Gastrocnemius medialis (tissue), 4 donors: ENCODE measurements at regions not wholly inside any gene's neighbourhood (a gene's known extent, or its start where the extent isn't known, plus 50 kb on each side); places are given as distances from the start of the nearest gene placed in this dataset.

Source experiments
- ATAC-seq, 2 donors: fragments of 150-250 bp; one replicate each; pipeline ENCODE4 v1.9.1; 2016
- DNase-seq, 2 donors: peaks; one replicate each; pipeline ENCODE4 v3.0.0-alpha.2; 2019
- H3K27ac ChIP-seq, 4 donors: fragments of 200-600 bp; sonication (generic); 1 replicate in 1 of 4; 2 replicates in 3 of 4; pipeline ENCODE4 v1.5.1; 2016 to 2018; ENCODE audit warnings: mild to moderate bottlenecking in 2 of 4, moderate library complexity in 1 of 4
- H3K27me3 ChIP-seq, 3 donors: fragments of 200-600 bp; sonication (generic) in 2 of 3; 1 replicate in 1 of 3; 2 replicates in 2 of 3; pipeline versions ENCODE4 v1.5.1 to v1.6.0; 2016 to 2019; ENCODE audit warnings: mild to moderate bottlenecking in 1 of 3, moderate library complexity in 1 of 3
- H3K36me3 ChIP-seq, 2 donors: fragments of 200-600 bp; sonication (generic) in 1 of 2; one replicate each; pipeline ENCODE4 v1.5.1; 2017 to 2018
- H3K4me1 ChIP-seq, 2 donors: fragments of 200-600 bp; sonication (generic) in 1 of 2; one replicate each; pipeline ENCODE4 v1.5.1; 2016 to 2017; ENCODE audit warnings: mild to moderate bottlenecking in 2 of 2
- H3K4me3 ChIP-seq, 4 donors: fragments of 200-600 bp; sonication (generic) in 3 of 4; 1 replicate in 1 of 4; 2 replicates in 3 of 4; pipeline ENCODE4 v1.5.1; 2016 to 2019; ENCODE audit warnings: mild to moderate bottlenecking in 2 of 4
- H3K9me3 ChIP-seq, 3 donors: fragments of 200-600 bp; sonication (generic) in 2 of 3; 1 replicate in 1 of 3; 2 replicates in 2 of 3; pipeline ENCODE4 v1.5.1; 2016 to 2019
- CTCF ChIP-seq, 5 experiments: fragments of 450-650 bp in 3 of 5; fragments of 200-600 bp in 2 of 5; sonication (generic) in 2 of 5; IDR thresholded peaks in 4 of 5; conservative IDR thresholded peaks in 1 of 5; 1 replicate in 4 of 5; 2 replicates in 1 of 5; pipeline ENCODE4 v1.5.1; 2016 to 2019; ENCODE audit warnings: antibody characterized with exemption in 5 of 5, mild to moderate bottlenecking in 3 of 5, moderate library complexity in 3 of 5
- POLR2A ChIP-seq, 2 donors: fragments of 450-650 bp; IDR thresholded peaks; one replicate each; pipeline ENCODE4 v1.6.1; 2017; ENCODE audit warnings: antibody characterized with exemption in 2 of 2, mild to moderate bottlenecking in 2 of 2, moderate library complexity in 2 of 2
- in situ Hi-C, 4 donors: fragments of 200-750 bp; cut with MboI; loops; one replicate each; pipeline versions ENCODE4 v1.15.0 to v1.8.0; 2017; ENCODE audit warnings: low sequenced_read_pairs in 4 of 4
- intact Hi-C: fragments of 100-400 bp; cut with DNase I; formaldehyde crosslinking; loops from one replicate; pipeline ENCODE4 v1.15.1; 2023; ENCODE audit warnings: low total_unique reads

DNA sequence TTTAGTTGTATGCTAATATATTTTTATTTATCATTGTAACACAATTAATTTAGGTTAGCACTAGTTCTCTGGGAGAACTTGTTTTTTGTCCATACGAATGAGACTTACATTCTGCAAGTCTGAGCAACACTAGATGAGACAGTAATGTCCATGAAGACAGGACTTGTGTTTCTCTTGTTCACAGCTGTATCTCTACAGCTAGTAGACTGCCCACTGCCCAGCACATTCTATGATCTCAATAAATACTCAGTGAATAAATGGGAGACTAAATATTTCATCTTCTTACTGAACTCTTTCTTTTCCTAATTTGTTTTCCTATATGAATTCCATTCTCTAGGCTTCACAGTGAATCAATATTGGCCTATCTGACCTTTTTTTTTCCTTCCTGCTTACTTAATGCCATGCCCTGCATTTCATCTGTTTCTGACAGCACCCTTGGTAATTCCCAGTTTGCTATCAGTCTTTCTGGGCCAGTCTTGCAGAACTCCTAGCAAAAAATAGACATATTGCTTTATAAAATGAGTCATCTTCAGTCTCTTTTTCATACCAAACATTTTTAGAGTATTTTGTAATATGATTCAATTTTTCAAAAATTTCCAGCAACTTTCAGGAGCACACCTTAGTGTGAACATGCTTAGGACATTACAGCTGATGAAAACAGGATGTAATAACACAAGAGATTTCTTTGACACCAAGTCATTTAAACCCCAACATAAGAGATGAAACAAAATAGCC, 185.5 kb upstream of the ATP2B1 start:
- TF ChIP-seq CTCF (IDR thresholded peaks at IDR 0.05 in 4 of 5, conservative IDR thresholded peaks at IDR 0.05 in 1 of 5) = no peak
- no peak for TF ChIP-seq POLR2A (IDR thresholded peaks at IDR 0.05)
- DNase-seq (no peak), ATAC-seq (no peak)
- intact Hi-C loops = no loop called here
- H3K36me3 ChIP-seq = no peaks in the 10 kb centered on the region
- H3K4me1 ChIP-seq = no peaks in the 10 kb centered on the region
- no peaks in the 10 kb centered on the region for H3K27me3 ChIP-seq
- H3K4me3 ChIP-seq = no peak overlapping the region
- no peak overlapping the region for H3K27ac ChIP-seq
- in situ Hi-C loops = no loop called here
- no peaks in the 10 kb centered on the region for H3K9me3 ChIP-seq

DNA sequence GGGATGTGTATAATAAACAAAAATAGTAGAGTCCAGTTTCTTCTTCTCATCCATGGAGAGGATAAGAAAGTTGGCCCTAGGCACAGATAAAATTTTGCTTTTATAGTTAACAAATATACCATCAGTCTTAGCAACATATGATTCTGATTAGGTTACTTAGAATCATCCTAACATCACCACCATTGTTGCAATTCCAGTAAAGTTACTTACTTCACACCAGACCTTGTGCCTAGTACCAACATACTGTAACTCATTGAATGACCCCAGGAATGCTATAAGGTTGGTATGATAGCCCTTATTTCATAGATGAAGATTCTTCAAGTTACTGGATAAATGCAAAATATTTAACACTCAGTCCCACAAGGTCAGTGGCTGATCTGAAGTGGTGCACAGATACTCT, 183.8 kb upstream of the ATP2B1 start:
- ATAC-seq = no peak
- no peak for TF ChIP-seq CTCF (IDR thresholded peaks at IDR 0.05 in 4 of 5, conservative IDR thresholded peaks at IDR 0.05 in 1 of 5)

GRCh38 chr12:89891933-89892332, 183.3 kb upstream of the ATP2B1 start:
- no peaks in the 10 kb centered on the region for H3K4me1 ChIP-seq
- intact Hi-C loops = no loop called here
- H3K27me3 ChIP-seq = no peaks in the 10 kb centered on the region
- no peak overlapping the region for H3K4me3 ChIP-seq
- DNase-seq (no peak), ATAC-seq (no peak)
- no peaks in the 10 kb centered on the region for H3K36me3 ChIP-seq
- no peaks in the 10 kb centered on the region for H3K9me3 ChIP-seq
- in situ Hi-C loops = no loop called here
- TF ChIP-seq POLR2A (IDR thresholded peaks at IDR 0.05) (no peak), CTCF (IDR thresholded peaks at IDR 0.05 in 4 of 5, conservative IDR thresholded peaks at IDR 0.05 in 1 of 5) (no peak)
- H3K27ac ChIP-seq = no peak overlapping the region

More for the DNA sequence above, 183.8 kb upstream of the ATP2B1 start:
- Histone ChIP-seq H3K27ac (no peak overlapping the region), H3K4me1 (no peaks in the 10 kb centered on the region), H3K9me3 (no peaks in the 10 kb centered on the region), H3K36me3 (no peaks in the 10 kb centered on the region), H3K4me3 (no peak overlapping the region), H3K27me3 (no peaks in the 10 kb centered on the region)
- intact Hi-C loops = no loop called here
- no peak for DNase-seq
- in situ Hi-C loops = no loop called here

- intact Hi-C loops = no loop called here
- Histone ChIP-seq H3K9me3 (no peaks in the 10 kb centered on the region), H3K27me3 (no peaks in the 10 kb centered on the region), H3K36me3 (no peaks in the 10 kb centered on the region), H3K27ac (no peak overlapping the region), H3K4me1 (no peaks in the 10 kb centered on the region), H3K4me3 (no peak overlapping the region)
- ATAC-seq = no peak
- no peak for TF ChIP-seq POLR2A (IDR thresholded peaks at IDR 0.05)
- no peak for TF ChIP-seq CTCF (IDR thresholded peaks at IDR 0.05 in 4 of 5, conservative IDR thresholded peaks at IDR 0.05 in 1 of 5)
- in situ Hi-C loops = no loop called here
- DNase-seq = no peak
Measured at GRCh38 chr12:89890161-89890560, 181.5 kb upstream of the ATP2B1 start.

DNA sequence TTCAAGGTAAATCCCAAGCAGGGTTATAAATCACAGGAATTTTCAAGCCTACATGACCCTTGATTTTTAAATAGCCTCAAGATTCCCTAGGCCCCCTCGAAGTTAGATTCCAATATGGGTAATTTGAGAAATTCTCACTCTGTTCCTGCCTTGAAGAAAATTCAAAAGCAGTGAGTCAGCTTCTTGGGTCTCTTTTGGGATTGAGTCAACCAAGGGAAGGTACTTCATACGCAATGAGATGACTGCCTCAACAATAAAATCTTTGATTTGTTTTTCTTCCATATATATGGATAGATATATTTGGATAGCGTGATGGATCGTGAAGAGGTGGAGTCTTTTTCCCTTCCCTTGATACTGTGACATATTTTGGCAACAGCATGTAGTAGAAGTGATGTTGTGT, 180.4 kb upstream of the ATP2B1 start:
- Histone ChIP-seq H3K27ac (no peak overlapping the region), H3K9me3 (no peaks in the 10 kb centered on the region), H3K4me1 (no peaks in the 10 kb centered on the region), H3K4me3 (no peak overlapping the region), H3K36me3 (no peaks in the 10 kb centered on the region), H3K27me3 (no peaks in the 10 kb centered on the region)
- in situ Hi-C loops (no loop called here), intact Hi-C loops (no loop called here)
- ATAC-seq = no peak
- TF ChIP-seq POLR2A (IDR thresholded peaks at IDR 0.05) = no peak
- DNase-seq = no peak
